NB4 (cell line): ENCODE measurements at regions not wholly inside any gene's neighbourhood (a gene's known extent, or its start where the extent isn't known, plus 50 kb on each side); places are given as distances from the start of the nearest gene placed in this dataset.

ENCODE experiments used
- CTCF ChIP-seq: IDR thresholded peaks from one replicate; pipeline ENCODE4 v1.5.1; 2012; ENCODE audit warnings: low read depth, low read length
- MYC ChIP-seq: IDR thresholded peaks from 2 replicates; pipeline ENCODE4 v1.6.1; 2011; ENCODE audit warnings: low read depth, low read length
- POLR2A ChIP-seq: IDR thresholded peaks from 2 replicates; pipeline ENCODE4 v1.6.1; 2011; ENCODE audit warnings: mild to moderate bottlenecking; ENCODE audit not compliant: insufficient read length; ENCODE audit errors: extremely low read depth
- TF ChIP-seq, protein P1 (sequence below): IDR thresholded peaks from 2 replicates; pipeline ENCODE4 v1.6.1; 2011; ENCODE audit warnings: low read depth, low read length

- TF ChIP-seq CTCF (no peak), POLR2A (no peak), MYC (no peak)
- TF ChIP-seq, protein P1, sequence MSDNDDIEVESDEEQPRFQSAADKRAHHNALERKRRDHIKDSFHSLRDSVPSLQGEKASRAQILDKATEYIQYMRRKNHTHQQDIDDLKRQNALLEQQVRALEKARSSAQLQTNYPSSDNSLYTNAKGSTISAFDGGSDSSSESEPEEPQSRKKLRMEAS = no peak
These were observed 831.6 kb downstream of the C6orf118 start for GRCh38 chr6:164477790-164478189.
